ENCODE measurements at regions not wholly inside any gene's neighbourhood (a gene's known extent, or its start where the extent isn't known, plus 50 kb on each side); places are given as distances from the start of the nearest gene placed in this dataset.

- TF ChIP-seq ZNF423 (CRISPR knock-in tag; IDR thresholded peaks at IDR 0.05) (no peak), SP1 (CRISPR knock-in tag; conservative IDR thresholded peaks at IDR 0.05) (no peak)
Measured at GRCh38 chr5:86008293-86008692, 609.4 kb upstream of the COX7C start.
